ENCODE measurements at regions not wholly inside any gene's neighbourhood (a gene's known extent, or its start where the extent isn't known, plus 50 kb on each side); places are given as distances from the start of the nearest gene placed in this dataset.

DNA sequence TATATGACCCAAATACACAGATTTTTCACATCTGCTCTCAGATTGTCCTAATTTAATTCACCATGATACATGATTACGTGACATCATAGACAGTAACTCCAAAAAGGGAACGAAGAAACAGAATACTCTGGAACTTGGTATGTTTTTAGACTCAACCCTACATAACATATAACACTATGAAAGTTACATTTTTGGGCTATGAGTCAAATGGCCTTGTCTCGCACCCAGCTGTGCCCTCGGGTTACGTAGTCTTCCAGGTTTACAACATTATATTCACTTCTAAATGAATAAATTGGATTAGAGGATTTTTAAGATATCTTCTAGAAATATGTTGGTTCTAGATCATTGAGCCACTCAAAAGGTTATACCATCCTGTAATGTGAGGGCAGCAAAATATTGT lies 2089.6 kb upstream of the TENM3 start:
- WGBS, 2 experiments (ENCODE audit: extremely low coverage in 2 of 2, insufficient read length in 1 of 2): no CpG with 5 or more reads among the region's 5 CpGs
- CTCF ChIA-PET: no interaction called here
- no peak overlapping the region for H3K14ac ChIP-seq (replicated peaks; ENCODE audit: low read depth, low read length)
- H4K8ac ChIP-seq (ENCODE audit: low read depth in 2 of 2, low read length in 2 of 2): no peak overlapping the region
- no peak overlapping the region for H2BK120ac ChIP-seq (ENCODE audit: low read depth, low read length)
- no peak overlapping the region for H3K56ac ChIP-seq (ENCODE audit: extremely low read depth, insufficient read depth, low read length)
- TF ChIP-seq CEBPB (IDR thresholded peaks at IDR 0.05; ENCODE audit: low read depth, low read length): no peak
- no peak for TF ChIP-seq MXI1 (IDR thresholded peaks at IDR 0.05; ENCODE audit: borderline replicate concordance, low read depth, low read length)
- TF ChIP-seq SMC3 (IDR thresholded peaks at IDR 0.05; ENCODE audit: low read depth, low read length): no peak
- TF ChIP-seq CHD1 (IDR thresholded peaks at IDR 0.05; ENCODE audit: low read depth, low read length): no peak
- TF ChIP-seq RAD21 (IDR thresholded peaks at IDR 0.05; ENCODE audit: low read length): no peak
- no peak overlapping the region for H2AK5ac ChIP-seq (ENCODE audit: low read depth, low read length)
- H3K4ac ChIP-seq (ENCODE audit: low read depth, low read length): no peak overlapping the region
- no peak for ATAC-seq (ENCODE audit: low read depth)
- H3K4me3 ChIP-seq (ENCODE audit: insufficient read depth, low read depth, low read length): no peak overlapping the region
- no peak overlapping the region for H2AK9ac ChIP-seq (replicated peaks; ENCODE audit: low read depth, low read length, poor library complexity)
- no peak overlapping the region for H4K91ac ChIP-seq (ENCODE audit: insufficient read depth, low read depth, low read length)
- in situ Hi-C loops (cut with MboI; ENCODE audit: low sequenced_read_pairs): no loop called here
- no peak overlapping the region for H3K9ac ChIP-seq (ENCODE audit: low read depth, low read length)
- no peak overlapping the region for H3K27ac ChIP-seq (ENCODE audit: insufficient read depth, low read length)
- H3K18ac ChIP-seq (ENCODE audit: low read depth, low read length): no peak overlapping the region
- H2BK20ac ChIP-seq (ENCODE audit: low read depth, low read length): no peak overlapping the region
- no peak overlapping the region for H2AFZ ChIP-seq (replicated peaks; ENCODE audit: low read length, poor library complexity)
- no peaks in the 10 kb centered on the region for H3K9me3 ChIP-seq (ENCODE audit: control insufficient read depth, insufficient read depth, low read length)
- BruUV-seq (replicated peaks): no TSS peak
- dilution Hi-C loops (cut with HindIII; ENCODE audit: low sequenced_read_pairs, unreplicated experiment): no loop called here
- POLR2A ChIA-PET (ENCODE audit: unreplicated experiment): no interaction called here
- H3K36me3 ChIP-seq (ENCODE audit: control insufficient read depth, insufficient read depth, low read length): no peaks in the 10 kb centered on the region
- H3K4me1 ChIP-seq (ENCODE audit: control insufficient read depth, insufficient read depth, low read length): no peaks in the 10 kb centered on the region
- H3K79me1 ChIP-seq (ENCODE audit: low read depth in 1 of 2, low read length in 2 of 2): no peaks in the 10 kb centered on the region
- no peak overlapping the region for H3K4me2 ChIP-seq (ENCODE audit: low read depth, low read length)
- intact Hi-C loops (cut with micrococcal nuclease): no loop called here
- H4K20me1 ChIP-seq (ENCODE audit: insufficient read depth, low read length): no peaks in the 10 kb centered on the region
- H3K27me3 ChIP-seq (ENCODE audit: control insufficient read depth, insufficient read depth, low read length): no peaks in the 10 kb centered on the region
- H2BK15ac ChIP-seq (ENCODE audit: low read depth, low read length): no peak overlapping the region
- no peak overlapping the region for H3K23ac ChIP-seq (ENCODE audit: low read depth, low read length)
- DNase-seq: no peak
- H3K9me1 ChIP-seq (ENCODE audit: insufficient read depth, low read length): no peaks in the 10 kb centered on the region
- H4K5ac ChIP-seq (ENCODE audit: low read depth, low read length): no peak overlapping the region
- H2BK5ac ChIP-seq (ENCODE audit: low read depth, low read length, poor library complexity, severe bottlenecking): no peak overlapping the region

Data from IMR-90 (cell line).